Dendritic cell treated with granulocyte-macrophage colony-stimulating factor and Interleukin-4, amounts not matched to agents 40 ng/mL and 50 ng/mL, for 4 days (primary cell): ENCODE measurements at regions not wholly inside any gene's neighbourhood (a gene's known extent, or its start where the extent isn't known, plus 50 kb on each side); places are given as distances from the start of the nearest gene placed in this dataset.
"Not testable (repeated sequence)": the region's sequence is repeated elsewhere in the genome, so short reads cannot be mapped to it uniquely, and the experiment has no call there.

Experiments used
- H3K27ac Mint-ChIP-seq: one replicate; pipeline ENCODE4 v1.8.0; 2022; ENCODE audit warnings: mild to moderate bottlenecking, mixed read lengths
- H3K27me3 Mint-ChIP-seq: one replicate; pipeline ENCODE4 v1.8.0; 2022; ENCODE audit warnings: mild to moderate bottlenecking, mixed read lengths
- H3K36me3 Mint-ChIP-seq: one replicate; pipeline ENCODE4 v1.8.0; 2022; ENCODE audit warnings: low read depth, mixed read lengths
- H3K4me1 Mint-ChIP-seq: one replicate; pipeline ENCODE4 v1.8.0; 2022; ENCODE audit warnings: low read depth, mixed read lengths
- H3K4me3 Mint-ChIP-seq: one replicate; pipeline ENCODE4 v1.8.0; 2022; ENCODE audit warnings: mild to moderate bottlenecking, moderate library complexity, mixed read lengths
- H3K9me3 Mint-ChIP-seq: one replicate; pipeline ENCODE4 v1.8.0; 2022; ENCODE audit warnings: mixed read lengths
- intact Hi-C: fragments of 100-400 bp; cut with micrococcal nuclease; formaldehyde crosslinking; loops from one replicate; pipeline ENCODE4 v1.15.0; 2022

DNA sequence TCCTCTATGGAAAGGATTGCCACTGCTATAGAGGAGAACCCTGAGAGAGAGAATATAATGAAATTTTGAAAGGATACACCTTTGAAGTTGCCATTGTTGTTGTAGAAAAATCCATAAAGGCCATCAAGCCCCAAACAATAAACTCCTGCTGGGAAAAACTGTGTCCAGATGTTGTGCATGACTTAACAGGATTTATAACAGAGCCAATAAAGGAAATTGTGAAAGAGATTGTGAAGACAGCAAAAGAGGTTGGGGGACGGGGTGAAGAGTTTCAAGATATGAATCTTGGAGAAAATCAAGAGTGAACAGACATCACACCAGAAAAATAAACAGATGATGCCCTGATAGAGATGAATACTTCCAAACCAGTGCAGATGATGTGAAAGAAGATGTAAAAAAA is 396.4 kb downstream of the BCKDHB start:
- Mint-ChIP-seq H3K36me3 (no peaks in the 10 kb centered on the region), H3K27me3 (no peaks in the 10 kb centered on the region)
- intact Hi-C loops: no loop called here

DNA sequence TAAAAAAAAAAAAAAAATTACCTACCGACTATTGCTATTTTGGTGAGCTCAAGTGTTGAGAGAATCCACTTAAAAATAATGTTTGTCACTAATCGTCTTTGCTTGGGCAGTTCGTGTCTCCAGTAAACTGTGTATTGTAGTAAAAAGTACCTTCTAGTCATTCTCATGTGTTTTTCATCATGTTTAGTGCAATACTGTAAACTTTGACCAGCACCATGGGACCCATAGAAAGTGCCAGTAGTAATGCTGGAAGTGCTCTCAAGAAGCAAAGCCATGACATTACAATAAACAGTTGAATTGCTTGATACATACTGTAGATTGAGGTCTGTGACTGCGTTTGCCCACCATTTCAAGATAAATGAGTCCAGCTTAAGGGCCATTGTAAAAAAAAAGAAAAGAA is 395.2 kb downstream of the BCKDHB start:
- H3K9me3 Mint-ChIP-seq: peaks cover 21% of the 10 kb centered on the region
- H3K4me1 Mint-ChIP-seq: no peaks in the 10 kb centered on the region
- H3K36me3 Mint-ChIP-seq: no peaks in the 10 kb centered on the region
- no peaks in the 10 kb centered on the region for H3K27me3 Mint-ChIP-seq
- H3K27ac Mint-ChIP-seq: no peak overlapping the region
- no peak overlapping the region for H3K4me3 Mint-ChIP-seq
- intact Hi-C loops: no loop called here

More for the DNA sequence above, 396.4 kb downstream of the BCKDHB start:
- Mint-ChIP-seq H3K9me3 (peaks cover 11% of the 10 kb centered on the region), H3K27ac (no peak overlapping the region), H3K4me1 (no peaks in the 10 kb centered on the region), H3K4me3 (no peak overlapping the region)

DNA sequence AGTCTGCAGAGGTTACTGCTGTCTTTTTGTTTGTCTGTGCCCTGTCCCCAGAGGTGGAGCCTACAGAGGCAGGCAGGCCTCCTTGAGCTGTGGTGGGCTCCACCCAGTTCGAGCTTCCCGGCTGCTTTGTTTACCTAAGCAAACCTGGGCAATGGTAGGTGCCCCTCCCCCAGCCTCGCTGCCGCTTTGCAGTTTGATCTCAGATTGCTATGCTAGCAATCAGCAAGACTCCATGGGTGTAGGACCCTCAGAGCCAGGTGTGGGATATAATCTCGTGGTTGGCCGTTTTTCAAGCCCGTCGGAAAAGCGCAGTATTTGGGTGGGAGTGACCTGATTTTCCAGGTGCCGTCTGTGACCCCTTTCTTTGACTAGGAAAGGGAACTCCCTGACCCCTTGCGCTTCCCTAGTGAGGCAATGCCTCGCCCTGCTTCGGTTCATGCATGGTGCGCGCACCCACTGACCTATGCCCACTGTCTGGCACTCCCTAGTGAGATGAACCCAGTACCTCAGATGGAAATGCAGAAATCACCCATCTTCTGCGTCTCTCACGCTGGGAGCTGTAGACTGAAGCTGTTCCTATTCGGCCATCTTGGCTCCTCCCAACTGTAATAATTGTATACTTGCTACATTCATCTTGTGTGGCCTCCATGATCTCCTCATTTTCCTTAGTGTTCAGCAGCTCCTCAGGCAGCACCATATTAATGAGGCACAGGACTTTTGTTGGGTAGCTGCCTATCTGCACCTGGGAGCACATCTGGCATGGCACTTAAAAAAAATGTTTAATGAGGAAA is 391.4 kb downstream of the BCKDHB start:
- H3K27me3 Mint-ChIP-seq, intact Hi-C loops, H3K36me3 Mint-ChIP-seq, H3K4me1 Mint-ChIP-seq, H3K4me3 Mint-ChIP-seq, H3K27ac Mint-ChIP-seq: not testable (repeated sequence)
- peaks cover 38% of the 10 kb centered on the region for H3K9me3 Mint-ChIP-seq

DNA sequence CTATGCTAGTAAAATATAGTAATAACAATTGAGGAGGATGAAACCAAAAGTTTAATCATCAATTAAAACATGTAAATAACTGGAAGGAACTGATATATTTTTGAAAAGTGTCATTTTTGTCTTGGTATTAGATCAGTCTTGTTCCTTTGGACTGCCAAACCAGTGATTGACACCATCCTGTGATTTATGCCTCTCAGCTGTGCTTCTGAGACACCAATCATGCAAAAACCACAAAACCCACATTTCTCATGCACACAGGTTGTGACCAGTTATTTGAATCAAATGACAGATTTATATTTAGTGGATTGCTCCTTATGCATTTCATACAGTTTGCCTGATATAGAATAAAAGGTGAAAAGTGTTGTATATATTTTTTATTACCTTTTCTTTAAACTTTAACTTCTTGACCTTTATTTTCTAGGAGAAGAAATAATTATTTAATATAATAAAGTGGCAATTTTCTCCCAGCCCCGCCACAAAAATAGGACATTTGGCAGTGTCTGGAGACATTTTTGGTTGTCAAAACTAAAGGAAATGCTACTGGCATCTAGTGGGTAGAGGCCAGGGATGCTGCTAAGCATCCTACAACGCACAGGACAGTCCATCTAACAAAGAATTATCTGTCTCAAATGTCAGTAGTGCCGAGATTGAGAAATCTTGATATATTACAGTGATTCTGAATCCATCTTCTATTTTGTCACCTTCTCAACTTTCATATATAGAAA is 383.6 kb downstream of the BCKDHB start:
- Mint-ChIP-seq H3K27ac (no peak overlapping the region), H3K4me1 (no peaks in the 10 kb centered on the region), H3K36me3 (no peaks in the 10 kb centered on the region), H3K27me3 (no peaks in the 10 kb centered on the region), H3K9me3 (peaks cover 26% of the 10 kb centered on the region), H3K4me3 (no peak overlapping the region)
- intact Hi-C loops: no loop called here

DNA sequence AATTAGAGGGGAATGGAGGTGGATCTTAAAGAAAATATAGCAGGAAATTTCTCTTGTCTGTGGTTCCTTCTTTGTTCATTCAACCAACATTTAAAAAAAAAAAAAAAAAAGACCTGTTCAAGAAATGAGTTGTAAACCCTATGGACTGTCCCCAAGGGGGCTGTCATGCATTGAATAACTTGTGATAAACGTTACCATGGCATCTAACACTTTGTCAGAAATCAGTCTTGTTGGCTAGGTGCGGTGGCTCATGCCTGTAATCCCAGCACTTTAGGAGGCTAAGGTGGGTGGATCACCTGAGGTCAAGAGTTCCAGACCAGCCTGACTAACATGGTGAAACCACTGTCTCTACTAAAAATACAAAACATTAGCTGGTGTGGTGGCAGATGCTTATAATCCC is 381.7 kb downstream of the BCKDHB start:
- Mint-ChIP-seq H3K27me3 (no peaks in the 10 kb centered on the region), H3K9me3 (peaks cover 42% of the 10 kb centered on the region), H3K4me1 (no peaks in the 10 kb centered on the region), H3K36me3 (no peaks in the 10 kb centered on the region), H3K4me3 (no peak overlapping the region), H3K27ac (no peak overlapping the region)
- intact Hi-C loops: no loop called here

DNA sequence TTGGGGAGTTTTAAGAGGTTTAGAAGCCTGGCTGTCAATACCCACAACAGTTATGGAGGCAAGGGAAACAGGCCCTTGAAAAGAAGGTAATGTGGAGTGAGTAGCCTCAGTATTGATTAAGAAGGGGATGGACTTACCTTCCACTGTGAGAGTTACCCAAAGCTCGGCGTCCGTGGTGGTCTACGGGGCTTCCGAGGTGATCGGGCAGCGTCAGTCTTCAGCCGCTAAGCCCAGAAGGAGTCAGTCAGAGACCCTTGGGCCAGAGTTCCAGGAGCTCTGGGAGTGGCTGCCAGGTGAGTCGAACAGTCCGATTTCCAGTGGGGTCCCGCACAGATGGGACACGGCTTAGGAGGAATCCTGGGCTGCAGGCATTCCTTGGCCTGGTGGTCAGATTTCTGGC is 379.0 kb downstream of the BCKDHB start:
- H3K4me1 Mint-ChIP-seq, H3K27ac Mint-ChIP-seq, H3K27me3 Mint-ChIP-seq, H3K4me3 Mint-ChIP-seq, H3K36me3 Mint-ChIP-seq, intact Hi-C loops: not testable (repeated sequence)
- peaks cover 43% of the 10 kb centered on the region for H3K9me3 Mint-ChIP-seq

DNA sequence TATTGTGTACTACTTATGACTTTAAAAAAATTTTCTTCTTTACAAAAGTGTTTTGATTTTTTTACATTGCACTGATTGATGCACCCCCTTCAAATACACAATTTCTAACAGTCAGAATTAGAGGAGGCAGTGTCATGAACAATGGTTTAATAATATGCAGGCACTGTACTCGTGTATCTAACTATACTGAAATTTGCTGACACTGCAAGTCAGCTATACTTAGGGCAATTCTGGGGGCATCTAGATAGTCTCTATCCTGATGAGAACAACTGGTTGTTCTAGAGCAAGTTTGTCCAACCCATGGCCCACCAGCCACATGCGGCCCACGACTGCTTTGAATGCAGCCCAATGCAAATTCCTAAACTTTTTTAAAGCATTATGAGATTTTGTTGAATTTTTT is 375.6 kb downstream of the BCKDHB start:
- H3K27me3 Mint-ChIP-seq: no peaks in the 10 kb centered on the region
- H3K27ac Mint-ChIP-seq: no peak overlapping the region
- H3K9me3 Mint-ChIP-seq: peaks cover 36% of the 10 kb centered on the region
- intact Hi-C loops: no loop called here
- no peaks in the 10 kb centered on the region for H3K4me1 Mint-ChIP-seq
- H3K36me3 Mint-ChIP-seq: no peaks in the 10 kb centered on the region
- H3K4me3 Mint-ChIP-seq: no peak overlapping the region

DNA sequence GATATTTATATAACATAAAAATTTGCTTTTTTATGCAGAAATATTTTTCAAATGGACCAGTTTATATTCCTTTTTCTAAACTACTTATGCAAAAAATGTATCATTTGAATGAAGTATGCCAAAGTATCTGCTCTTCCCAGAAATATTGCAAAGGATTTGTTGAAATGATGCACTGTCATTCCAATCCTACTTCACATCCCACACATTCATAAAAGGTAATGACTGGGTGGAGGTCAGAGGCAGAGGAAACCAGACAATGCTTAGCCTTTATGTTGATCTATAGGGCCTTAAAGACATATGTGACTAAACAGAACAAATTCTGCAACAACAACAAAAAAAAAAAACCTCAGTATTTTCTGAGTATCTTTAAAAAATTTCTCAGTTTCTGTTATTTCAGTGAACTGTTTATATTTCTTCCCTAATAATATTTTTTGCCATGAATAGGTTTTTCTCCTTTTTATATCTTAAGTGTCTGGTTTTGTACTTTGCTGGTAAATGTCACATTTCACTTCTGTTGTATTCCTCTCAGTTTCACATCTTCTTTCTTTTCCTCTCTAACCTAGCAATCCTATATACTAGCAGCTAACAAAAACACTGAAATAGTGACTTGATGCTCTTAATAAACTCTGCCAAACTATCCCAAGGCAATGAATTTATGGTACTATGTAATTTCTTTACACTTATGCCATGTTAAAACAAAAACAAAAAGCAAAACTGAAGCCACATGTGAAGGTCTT is 374.1 kb downstream of the BCKDHB start:
- Mint-ChIP-seq H3K4me3 (no peak overlapping the region), H3K4me1 (no peaks in the 10 kb centered on the region), H3K27ac (no peak overlapping the region), H3K36me3 (no peaks in the 10 kb centered on the region), H3K9me3 (peaks cover 23% of the 10 kb centered on the region), H3K27me3 (no peaks in the 10 kb centered on the region)
- intact Hi-C loops: no loop called here

DNA sequence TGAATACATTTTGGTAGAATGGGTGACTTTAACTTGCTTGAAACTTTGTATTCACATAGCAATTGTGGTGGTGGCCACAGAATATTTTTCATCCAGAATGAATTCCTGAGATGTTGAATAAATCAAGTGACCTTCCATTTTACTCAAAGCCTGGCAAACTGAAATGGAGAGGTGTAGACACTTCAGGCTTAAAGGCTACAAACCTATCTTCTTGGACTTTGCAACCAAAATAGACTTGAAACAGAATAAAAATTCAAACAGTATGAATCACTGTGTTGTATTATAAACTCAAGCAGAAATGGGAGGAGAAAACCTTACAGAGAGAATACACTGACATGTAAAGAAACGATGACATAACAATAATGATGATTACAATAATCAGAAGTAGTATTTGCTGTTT is 371.6 kb downstream of the BCKDHB start:
- Mint-ChIP-seq H3K4me1 (no peaks in the 10 kb centered on the region), H3K4me3 (no peak overlapping the region), H3K27ac (no peak overlapping the region), H3K27me3 (no peaks in the 10 kb centered on the region), H3K9me3 (no peaks in the 10 kb centered on the region), H3K36me3 (no peaks in the 10 kb centered on the region)
- intact Hi-C loops: no loop called here

DNA sequence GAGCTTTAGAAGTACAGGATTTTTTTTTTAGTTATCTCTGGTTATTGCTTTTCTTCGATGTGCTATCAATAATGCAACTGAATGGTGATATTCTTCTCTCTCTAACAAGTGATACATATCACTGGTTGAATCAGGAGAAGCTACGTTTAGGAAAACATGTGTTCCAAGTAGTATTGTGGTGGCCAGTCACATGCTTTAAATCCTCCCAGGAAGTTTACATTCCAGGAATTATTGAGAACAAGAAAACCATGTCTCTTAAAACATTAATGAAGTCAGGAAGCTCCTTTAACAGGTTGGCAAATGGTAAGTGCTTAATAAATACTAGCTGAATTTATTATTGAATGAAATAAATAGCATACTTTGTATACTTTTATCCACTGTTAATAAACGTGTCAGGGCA is 371.1 kb downstream of the BCKDHB start:
- no peak overlapping the region for H3K4me3 Mint-ChIP-seq
- H3K27ac Mint-ChIP-seq: no peak overlapping the region
- H3K9me3 Mint-ChIP-seq: no peaks in the 10 kb centered on the region
- intact Hi-C loops: no loop called here
- no peaks in the 10 kb centered on the region for H3K4me1 Mint-ChIP-seq
- H3K36me3 Mint-ChIP-seq: no peaks in the 10 kb centered on the region
- H3K27me3 Mint-ChIP-seq: no peaks in the 10 kb centered on the region

DNA sequence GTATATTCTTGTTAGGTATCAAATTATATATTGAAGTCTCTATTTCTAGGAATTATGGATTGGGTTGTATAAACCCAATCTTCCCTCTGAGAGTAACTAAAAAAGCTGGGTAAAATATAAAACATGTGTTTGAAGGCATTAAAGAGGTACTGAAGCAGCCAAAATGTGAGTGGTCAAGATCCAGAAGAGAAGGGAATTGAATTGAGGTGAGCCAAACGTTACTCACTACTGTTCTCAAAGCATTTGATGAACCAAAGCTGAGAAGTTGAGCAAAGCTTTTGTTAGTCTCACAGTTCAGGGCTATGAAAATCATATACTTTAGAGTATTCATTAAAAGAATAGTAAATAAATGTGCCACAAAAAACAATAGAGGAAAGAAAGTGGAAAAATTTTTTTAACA is 365.8 kb downstream of the BCKDHB start:
- H3K9me3 Mint-ChIP-seq: no peaks in the 10 kb centered on the region
- no peak overlapping the region for H3K27ac Mint-ChIP-seq
- H3K27me3 Mint-ChIP-seq: no peaks in the 10 kb centered on the region
- H3K4me3 Mint-ChIP-seq: no peak overlapping the region
- no peaks in the 10 kb centered on the region for H3K36me3 Mint-ChIP-seq
- intact Hi-C loops: no loop called here
- H3K4me1 Mint-ChIP-seq: no peaks in the 10 kb centered on the region

DNA sequence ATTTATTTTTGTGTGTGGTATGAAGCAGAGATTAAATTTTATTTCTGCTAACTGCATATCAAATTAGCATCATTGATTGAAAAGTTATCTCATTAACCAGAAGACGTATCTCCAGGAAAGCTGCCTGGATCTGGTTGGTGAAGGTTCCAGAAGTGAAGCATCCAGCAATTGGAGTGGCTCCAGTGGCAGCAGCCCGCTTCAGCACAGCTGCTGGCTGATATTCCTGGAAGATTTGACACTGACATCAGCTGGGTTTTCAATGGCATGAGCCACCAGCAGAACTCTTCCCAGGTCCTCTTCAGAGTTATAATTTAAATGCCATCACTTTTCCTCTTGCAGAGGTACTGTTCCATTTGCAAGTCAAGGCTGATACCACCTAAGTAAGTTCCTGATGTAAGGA is 363.5 kb downstream of the BCKDHB start:
- Mint-ChIP-seq H3K9me3 (no peaks in the 10 kb centered on the region), H3K27ac (no peak overlapping the region), H3K4me1 (no peaks in the 10 kb centered on the region), H3K4me3 (no peak overlapping the region), H3K36me3 (no peaks in the 10 kb centered on the region), H3K27me3 (no peaks in the 10 kb centered on the region)
- intact Hi-C loops: no loop called here

DNA sequence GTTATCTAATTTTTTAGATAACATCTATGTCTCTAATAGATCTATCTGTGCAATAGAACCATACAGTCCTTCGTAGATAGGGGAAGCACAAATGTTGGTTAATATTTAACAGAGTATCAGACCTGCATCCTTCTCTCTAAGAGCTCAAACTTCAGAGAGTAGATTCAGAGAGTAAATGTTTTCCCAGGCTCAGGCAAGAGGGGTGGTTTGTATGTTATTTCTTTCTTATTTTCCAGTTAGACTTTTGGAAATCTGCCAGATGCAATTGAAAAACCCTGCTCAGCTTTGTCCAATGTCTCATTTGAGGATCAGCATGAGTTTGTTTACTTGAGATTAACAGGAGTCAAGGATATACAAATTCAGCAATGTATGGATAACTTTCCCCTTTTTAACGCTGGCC is 361.9 kb downstream of the BCKDHB start:
- intact Hi-C loops: no loop called here
- Mint-ChIP-seq H3K4me1 (no peaks in the 10 kb centered on the region), H3K27me3 (no peaks in the 10 kb centered on the region), H3K27ac (no peak overlapping the region), H3K4me3 (no peak overlapping the region), H3K36me3 (no peaks in the 10 kb centered on the region), H3K9me3 (no peaks in the 10 kb centered on the region)

DNA sequence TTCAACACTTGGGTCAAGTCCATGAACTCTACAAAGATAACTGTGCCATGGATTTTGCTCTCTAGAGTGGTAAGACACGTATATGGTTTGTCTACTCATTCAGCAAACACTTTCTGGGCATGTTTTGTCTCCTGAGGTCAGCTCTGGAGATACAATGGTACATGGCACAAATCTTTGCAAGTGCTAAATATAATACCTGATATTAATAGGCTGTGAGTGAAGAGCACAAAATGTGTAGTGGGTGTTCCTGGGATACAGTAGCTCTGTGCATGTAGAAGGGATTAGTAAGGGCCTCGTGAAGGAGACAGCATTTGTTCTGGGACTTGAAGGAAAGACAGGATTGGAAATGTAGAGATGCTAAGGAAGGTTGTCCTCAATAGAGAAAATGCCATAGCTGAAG is 360.9 kb downstream of the BCKDHB start:
- Mint-ChIP-seq H3K36me3 (no peaks in the 10 kb centered on the region), H3K9me3 (no peaks in the 10 kb centered on the region), H3K4me1 (no peaks in the 10 kb centered on the region), H3K4me3 (no peak overlapping the region), H3K27me3 (no peaks in the 10 kb centered on the region), H3K27ac (no peak overlapping the region)
- intact Hi-C loops: no loop called here
